ENCODE measurements at regions not wholly inside any gene's neighbourhood (a gene's known extent, or its start where the extent isn't known, plus 50 kb on each side); places are given as distances from the start of the nearest gene placed in this dataset.

DNA sequence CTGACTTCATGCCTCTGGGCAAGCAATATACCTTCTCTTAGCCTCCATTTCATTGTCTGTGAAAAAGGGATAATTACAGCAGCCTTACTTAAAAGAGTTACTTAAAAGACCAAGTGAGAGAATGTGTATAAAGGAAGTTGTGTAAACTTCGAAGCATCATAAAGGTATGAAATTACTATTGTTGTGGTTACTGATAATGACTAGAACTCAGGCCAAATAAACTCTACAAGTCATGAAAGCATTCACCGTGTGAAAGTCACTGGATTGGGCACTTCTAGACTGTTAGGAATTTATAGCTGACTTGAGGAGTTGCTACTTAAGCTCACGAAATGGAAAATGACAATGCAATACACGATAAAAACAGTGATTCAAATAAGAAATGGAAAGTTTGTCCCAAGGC is 67.4 kb upstream of the HAAO start:
- TF ChIP-seq, protein P1, sequence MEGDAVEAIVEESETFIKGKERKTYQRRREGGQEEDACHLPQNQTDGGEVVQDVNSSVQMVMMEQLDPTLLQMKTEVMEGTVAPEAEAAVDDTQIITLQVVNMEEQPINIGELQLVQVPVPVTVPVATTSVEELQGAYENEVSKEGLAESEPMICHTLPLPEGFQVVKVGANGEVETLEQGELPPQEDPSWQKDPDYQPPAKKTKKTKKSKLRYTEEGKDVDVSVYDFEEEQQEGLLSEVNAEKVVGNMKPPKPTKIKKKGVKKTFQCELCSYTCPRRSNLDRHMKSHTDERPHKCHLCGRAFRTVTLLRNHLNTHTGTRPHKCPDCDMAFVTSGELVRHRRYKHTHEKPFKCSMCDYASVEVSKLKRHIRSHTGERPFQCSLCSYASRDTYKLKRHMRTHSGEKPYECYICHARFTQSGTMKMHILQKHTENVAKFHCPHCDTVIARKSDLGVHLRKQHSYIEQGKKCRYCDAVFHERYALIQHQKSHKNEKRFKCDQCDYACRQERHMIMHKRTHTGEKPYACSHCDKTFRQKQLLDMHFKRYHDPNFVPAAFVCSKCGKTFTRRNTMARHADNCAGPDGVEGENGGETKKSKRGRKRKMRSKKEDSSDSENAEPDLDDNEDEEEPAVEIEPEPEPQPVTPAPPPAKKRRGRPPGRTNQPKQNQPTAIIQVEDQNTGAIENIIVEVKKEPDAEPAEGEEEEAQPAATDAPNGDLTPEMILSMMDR (conservative IDR thresholded peaks at IDR 0.05; ENCODE audit: control insufficient read depth, insufficient read depth, low read depth, low read length) = no peak
- DNase-seq (ENCODE audit: low read depth) = no peak
- no peak overlapping the region for H3K4me3 ChIP-seq (ENCODE audit: control insufficient read depth, low read depth, low read length)

DNA sequence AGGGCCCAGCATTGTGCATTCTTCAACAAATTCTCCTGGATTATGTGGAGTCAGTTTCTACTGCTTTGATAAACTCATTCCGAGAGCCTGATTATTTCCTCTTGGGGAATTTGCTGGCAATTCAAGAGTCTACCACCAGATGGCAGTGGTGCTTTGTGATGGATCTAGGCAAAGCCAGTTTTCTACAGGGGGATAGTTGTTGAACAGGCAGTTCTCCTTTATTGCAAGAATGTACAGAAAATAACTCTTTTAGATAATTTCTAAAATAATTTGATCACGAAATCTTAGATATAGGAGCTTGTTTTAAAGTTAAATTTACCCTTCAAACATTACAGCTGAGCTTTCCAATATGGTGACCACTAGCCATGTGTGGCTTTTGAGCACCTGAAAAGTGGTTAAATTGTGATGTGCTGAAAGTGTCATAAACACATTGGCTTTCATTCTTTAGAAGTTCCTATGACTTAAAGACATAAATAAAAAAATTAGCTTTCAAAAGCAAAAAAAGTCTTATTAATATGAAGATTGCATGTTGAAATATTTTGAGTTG is 66.7 kb upstream of the HAAO start:
- H3K4me3 ChIP-seq (ENCODE audit: control insufficient read depth, low read depth, low read length) = no peak overlapping the region
- DNase-seq (ENCODE audit: low read depth) = peak; percentile 83
- TF ChIP-seq, protein P1 (conservative IDR thresholded peaks at IDR 0.05; ENCODE audit: control insufficient read depth, insufficient read depth, low read depth, low read length) = peak; percentile 98

DNA sequence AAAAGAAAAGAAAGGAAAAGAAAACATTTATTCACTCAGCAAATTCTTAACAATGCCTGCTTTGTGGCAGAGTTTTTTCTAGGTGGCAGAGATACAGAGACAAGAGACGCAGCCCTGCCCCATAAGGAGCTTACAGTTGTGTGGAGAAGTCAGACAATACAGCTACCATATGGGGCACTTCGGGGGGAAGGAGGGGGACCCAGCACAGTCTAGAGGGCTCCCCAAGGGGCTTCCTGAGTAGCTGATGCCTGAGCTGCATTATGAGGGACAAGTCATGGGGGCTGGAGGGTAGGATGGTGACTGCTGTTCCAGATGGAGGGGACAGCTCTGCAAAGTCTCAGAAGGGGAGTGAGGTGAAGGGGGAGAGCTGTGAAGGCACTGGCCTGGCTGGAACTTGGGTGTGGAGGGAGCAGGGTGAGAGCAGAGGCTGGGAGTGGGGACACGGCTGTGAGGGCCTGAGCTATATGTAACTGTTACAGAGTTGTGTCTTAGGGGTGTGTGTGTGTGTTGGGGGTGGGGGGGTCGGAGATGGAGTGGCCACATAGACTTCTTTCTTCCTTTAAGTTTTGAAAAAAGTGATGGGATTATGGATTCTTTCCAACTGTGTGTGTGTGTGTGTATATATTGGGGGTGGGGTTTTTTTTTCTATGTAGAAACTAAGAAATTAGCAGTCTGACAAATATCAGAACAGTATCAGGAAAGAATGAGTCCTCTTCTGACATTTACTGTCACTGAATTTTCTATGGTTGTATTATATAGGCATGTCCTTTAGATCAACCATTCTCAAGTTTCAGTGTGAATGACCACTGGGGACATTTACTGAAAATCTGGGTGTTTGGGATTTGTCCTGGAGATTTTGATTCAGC is 66.0 kb upstream of the HAAO start:
- TF ChIP-seq, protein P1 (conservative IDR thresholded peaks at IDR 0.05; ENCODE audit: control insufficient read depth, insufficient read depth, low read depth, low read length) = no peak
- no peak overlapping the region for H3K4me3 ChIP-seq (ENCODE audit: control insufficient read depth, low read depth, low read length)
- DNase-seq (ENCODE audit: low read depth) = no peak

DNA sequence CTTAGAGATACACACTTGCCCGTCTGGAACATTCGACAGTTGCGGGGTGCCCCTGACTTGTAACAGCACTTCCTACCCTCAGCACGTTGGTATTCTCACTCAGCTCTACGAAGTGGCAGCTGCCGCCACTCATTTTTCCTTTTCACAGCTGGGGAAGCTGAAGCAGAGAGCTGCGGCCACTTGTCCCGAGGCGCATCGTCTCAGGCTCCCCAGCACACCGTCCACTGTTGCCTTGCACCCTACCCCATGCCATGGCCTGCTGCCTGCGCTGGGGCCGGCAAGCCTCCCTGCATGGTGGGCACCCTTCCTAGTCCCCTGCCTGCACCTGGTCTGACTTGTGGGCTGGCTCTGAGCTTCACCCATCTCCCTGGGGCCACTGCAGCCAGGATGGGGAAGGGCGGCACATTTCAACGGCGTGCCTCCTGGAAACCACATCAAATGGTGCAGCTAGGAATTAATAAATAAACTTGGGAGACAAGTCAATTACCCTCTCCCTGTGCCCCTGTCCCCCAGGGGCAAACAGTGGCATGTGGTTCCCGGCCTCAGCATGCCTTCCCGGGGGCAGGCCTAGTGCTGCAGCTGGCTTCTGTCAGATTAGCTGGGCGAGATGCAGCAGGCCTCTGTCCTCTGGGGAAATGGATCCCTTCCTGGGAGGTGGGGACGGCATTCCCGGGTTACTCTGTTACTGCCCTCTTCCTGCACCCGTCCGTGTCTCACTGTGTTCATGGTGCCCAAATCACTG is 64.7 kb upstream of the HAAO start:
- DNase-seq (ENCODE audit: low read depth) = no peak
- no peak overlapping the region for H3K4me3 ChIP-seq (ENCODE audit: control insufficient read depth, low read depth, low read length)
- TF ChIP-seq, protein P1 (conservative IDR thresholded peaks at IDR 0.05; ENCODE audit: control insufficient read depth, insufficient read depth, low read depth, low read length) = no peak

DNA sequence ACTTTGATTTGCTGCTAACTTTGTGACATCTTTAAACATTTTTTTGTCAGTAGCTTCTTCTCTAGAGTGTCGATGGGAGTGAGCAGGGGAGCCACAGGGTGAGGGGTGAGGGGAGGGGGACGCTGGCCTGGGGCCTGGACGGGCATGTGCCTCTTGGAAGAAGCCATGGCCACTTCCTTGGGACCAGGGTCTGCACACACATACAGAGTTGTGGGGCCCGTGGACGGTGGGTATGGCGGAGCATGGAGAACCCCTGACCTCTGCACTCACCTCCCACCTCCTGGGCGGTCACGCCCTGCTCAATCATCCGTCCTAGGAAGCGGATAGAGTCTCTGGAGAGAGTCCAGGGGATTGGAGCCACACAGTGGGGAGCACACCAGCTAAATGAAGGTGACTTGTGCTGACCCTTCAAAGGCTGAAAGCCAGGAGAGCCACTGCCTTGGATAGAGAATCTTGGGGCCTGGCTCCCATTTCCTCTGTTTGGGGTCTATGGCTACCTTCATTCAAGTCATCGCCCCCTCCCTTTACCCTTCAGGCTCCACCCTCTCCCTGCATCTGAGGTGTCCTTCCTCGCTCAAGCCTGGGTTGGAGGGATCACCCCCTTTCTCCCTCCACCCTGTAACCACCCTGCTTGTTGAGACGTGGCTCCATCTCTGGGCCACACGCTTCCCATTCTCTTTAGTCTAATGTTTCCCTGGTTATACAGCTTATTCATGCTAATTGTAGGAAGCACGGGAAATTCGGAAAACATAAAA is 63.9 kb upstream of the HAAO start:
- TF ChIP-seq, protein P1 (conservative IDR thresholded peaks at IDR 0.05; ENCODE audit: control insufficient read depth, insufficient read depth, low read depth, low read length) = no peak
- no peak overlapping the region for H3K4me3 ChIP-seq (ENCODE audit: control insufficient read depth, low read depth, low read length)
- DNase-seq (ENCODE audit: low read depth) = no peak

Data from fibroblast of mammary gland (primary cell).